Psoas muscle (tissue), 7 donors: ENCODE measurements at regions not wholly inside any gene's neighbourhood (a gene's known extent, or its start where the extent isn't known, plus 50 kb on each side); places are given as distances from the start of the nearest gene placed in this dataset.

ENCODE experiments used
- ATAC-seq, 4 donors: fragments of 200-7000 bp; cut with Tn5 transposase; one replicate each; pipeline ENCODE4 v1.9.1; 2020; ENCODE audit warnings: moderate library complexity in 3 of 4, mild to moderate bottlenecking in 2 of 4
- DNase-seq, 2 donors: peaks; one replicate each; pipeline ENCODE4 v3.0.0-alpha.2; 2020
- H3K27ac ChIP-seq: fragments of 200-600 bp; one replicate; pipeline ENCODE4 v1.8.0; 2022
- H3K27me3 ChIP-seq, 3 donors: fragments of 200-600 bp in 1 of 3; one replicate each; pipeline versions ENCODE4 v1.6.1 to v1.8.0; 2013 to 2022; ENCODE audit warnings: low read length in 2 of 3, mild to moderate bottlenecking in 2 of 3, moderate library complexity in 1 of 3; ENCODE audit not compliant: insufficient read depth in 3 of 3
- H3K36me3 ChIP-seq, 2 donors: fragments of 200-600 bp in 1 of 2; one replicate each; pipeline versions ENCODE4 v1.6.1 to v1.8.0; 2013 to 2022; ENCODE audit warnings: low read depth in 1 of 2, mild to moderate bottlenecking in 1 of 2, moderate library complexity in 1 of 2; ENCODE audit not compliant: insufficient read depth in 1 of 2
- H3K4me1 ChIP-seq: fragments of 200-600 bp; one replicate; pipeline ENCODE4 v1.8.0; 2022
- H3K4me3 ChIP-seq: fragments of 200-600 bp; one replicate; pipeline ENCODE4 v1.8.0; 2022; ENCODE audit warnings: mild to moderate bottlenecking
- H3K9me3 ChIP-seq: fragments of 200-600 bp; one replicate; pipeline ENCODE4 v1.8.0; 2022
- WGBS, 3 donors: extraction: QIAGEN DNeasy Blood & Tissue Kit; methylation state at CpG; one replicate each; pipeline versions ENCODE4 v1.1.6 to v1.1.7; 2013; 5-methylcytosine and 5-hydroxymethylcytosine counted together
- intact Hi-C, 2 donors: fragments of 100-400 bp; cut with DNase I; formaldehyde crosslinking; loops; one replicate each; pipeline versions ENCODE4 v1.11.0 to v1.14.2; 2022
- TF ChIP-seq, protein P1 (sequence below): fragments of 200-600 bp; IDR thresholded peaks from one replicate; pipeline ENCODE4 v1.8.0; 2022; ENCODE audit warnings: antibody characterized with exemption
- donor health status: healthy with polysubstance abuse.
- donor health status: DM: no; HTN: no; CAD: no; lungs with moderate emphysema.
- donor health status: Bipolar disorder and iron deficiency.
- donor health status: healthy.
- donor health status: DM: yes; HTN: yes; CAD: no.
- donor health status: DM: no; HTN: no; CAD: no.
- donor health status: DM: yes; HTN: yes; CAD: no.

DNA sequence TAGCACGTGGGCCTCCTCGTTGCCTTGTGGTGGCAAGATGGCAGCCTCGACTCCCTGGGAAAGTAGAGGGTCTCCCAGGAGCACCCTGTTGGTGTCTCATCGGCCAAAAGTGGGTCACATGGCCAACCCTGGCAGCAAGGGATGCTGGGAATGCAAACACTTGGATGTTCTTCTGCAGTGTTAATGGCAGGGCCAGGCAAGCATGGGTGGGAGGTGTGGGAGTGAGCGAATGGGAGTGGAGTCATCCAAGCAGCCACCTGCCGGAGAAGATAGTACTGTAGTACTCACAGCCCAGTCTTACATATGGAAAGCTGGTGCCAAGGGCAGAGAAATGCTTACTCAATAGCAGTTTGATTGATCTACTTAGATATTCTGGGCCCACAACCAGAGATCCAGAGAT, 122.2 kb downstream of the INHBB start:
- Histone ChIP-seq H3K27me3 (no peaks in the 10 kb centered on the region), H3K4me1 (peaks cover 34% of the 10 kb centered on the region), H3K4me3 (no peak overlapping the region), H3K36me3 (no peaks in the 10 kb centered on the region), H3K9me3 (peaks cover 5% of the 10 kb centered on the region), H3K27ac (no peak overlapping the region)
- TF ChIP-seq, protein P1, sequence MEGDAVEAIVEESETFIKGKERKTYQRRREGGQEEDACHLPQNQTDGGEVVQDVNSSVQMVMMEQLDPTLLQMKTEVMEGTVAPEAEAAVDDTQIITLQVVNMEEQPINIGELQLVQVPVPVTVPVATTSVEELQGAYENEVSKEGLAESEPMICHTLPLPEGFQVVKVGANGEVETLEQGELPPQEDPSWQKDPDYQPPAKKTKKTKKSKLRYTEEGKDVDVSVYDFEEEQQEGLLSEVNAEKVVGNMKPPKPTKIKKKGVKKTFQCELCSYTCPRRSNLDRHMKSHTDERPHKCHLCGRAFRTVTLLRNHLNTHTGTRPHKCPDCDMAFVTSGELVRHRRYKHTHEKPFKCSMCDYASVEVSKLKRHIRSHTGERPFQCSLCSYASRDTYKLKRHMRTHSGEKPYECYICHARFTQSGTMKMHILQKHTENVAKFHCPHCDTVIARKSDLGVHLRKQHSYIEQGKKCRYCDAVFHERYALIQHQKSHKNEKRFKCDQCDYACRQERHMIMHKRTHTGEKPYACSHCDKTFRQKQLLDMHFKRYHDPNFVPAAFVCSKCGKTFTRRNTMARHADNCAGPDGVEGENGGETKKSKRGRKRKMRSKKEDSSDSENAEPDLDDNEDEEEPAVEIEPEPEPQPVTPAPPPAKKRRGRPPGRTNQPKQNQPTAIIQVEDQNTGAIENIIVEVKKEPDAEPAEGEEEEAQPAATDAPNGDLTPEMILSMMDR, result no peak
- ATAC-seq (no peak), DNase-seq (no peak)
- WGBS, 3 donors, result 80 to 89% (median 85%) methylated on average over 6 of the region's 6 CpGs
- intact Hi-C loops, result loop anchor here in 1 of 2 donors (5.0 kb wide), 1 partner anchor 34 kb away; no protein-coding TSS in a partner anchor

DNA sequence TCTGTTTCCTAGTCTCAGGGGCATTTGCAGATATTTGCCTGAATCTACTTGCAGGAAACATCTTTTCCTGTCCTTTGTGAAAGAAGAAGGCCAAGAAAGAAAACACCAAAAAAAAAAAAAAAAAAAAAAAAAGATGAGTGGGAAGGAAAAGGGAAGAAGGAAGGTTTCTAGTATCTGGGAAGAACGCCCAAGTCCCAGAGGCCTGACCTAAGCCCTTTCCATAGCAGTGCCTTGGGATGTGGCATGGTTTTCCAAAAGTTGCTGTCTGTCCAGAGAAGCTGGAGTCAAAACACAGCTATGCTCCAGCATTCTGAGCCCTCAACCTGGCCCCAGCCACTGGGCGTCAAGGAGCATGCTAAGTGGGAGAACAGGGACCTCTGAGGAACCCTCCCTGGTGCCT, 123.5 kb downstream of the INHBB start:
- Histone ChIP-seq H3K4me3 (no peak overlapping the region), H3K27me3 (no peaks in the 10 kb centered on the region), H3K27ac (peak overlapping the region; percentile 81), H3K4me1 (peaks cover 34% of the 10 kb centered on the region), H3K36me3 (no peaks in the 10 kb centered on the region), H3K9me3 (peaks cover 5% of the 10 kb centered on the region)
- TF ChIP-seq, protein P1, result no peak
- ATAC-seq, result peak in 2 of 4 donors; percentile 7 to 14
- intact Hi-C loops, result loop anchor here in 1 of 2 donors (5.0 kb wide), 1 partner anchor 33 kb away; no protein-coding TSS in a partner anchor
- DNase-seq, result peak in 1 of 2 donors; percentile 31
- WGBS, 3 donors, result 42 to 63% (median 48%) methylated on average over 2 of the region's 2 CpGs

DNA sequence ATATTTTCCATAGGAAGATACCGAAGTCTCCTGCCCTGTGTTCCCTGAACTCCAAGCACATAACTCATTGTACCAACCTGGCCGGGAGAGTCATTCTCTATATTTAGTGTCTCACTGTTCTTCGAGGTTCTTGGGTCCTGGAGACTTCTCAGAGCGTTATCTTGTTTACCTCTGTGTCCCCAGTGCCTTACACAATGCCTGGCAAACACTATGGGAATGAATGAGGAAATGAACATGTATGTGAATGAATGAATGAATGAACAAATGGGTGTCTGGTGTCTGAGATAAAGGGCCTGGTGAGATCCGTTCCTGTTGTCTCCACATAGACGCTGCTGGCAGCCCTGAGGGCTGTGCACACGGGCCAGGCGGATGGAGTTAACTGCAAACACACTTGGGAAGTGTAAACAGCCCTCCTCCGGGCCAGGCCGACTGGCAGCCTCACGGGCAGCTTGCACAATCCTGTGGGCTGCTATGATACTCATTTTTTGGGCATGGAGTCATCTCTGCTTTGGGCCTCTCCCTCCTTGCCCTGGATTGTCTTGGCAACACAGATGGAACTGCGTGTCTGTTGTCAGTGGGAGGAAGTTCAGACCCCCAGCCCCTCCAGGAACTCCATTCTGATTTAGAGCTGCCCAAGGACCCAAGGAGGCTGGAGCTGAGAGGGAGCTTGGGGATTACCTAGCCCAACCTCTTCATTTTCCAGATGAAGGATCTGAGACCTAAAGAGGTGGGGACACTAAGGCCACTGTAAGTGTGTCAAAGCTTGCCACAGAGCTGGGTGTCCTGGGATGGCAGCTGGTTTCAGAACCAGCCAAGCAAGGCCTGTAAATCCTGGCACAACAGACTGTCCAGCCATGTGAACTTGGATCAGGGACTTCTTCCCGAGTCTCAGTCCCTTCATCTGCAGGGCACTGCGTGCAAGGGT, 124.4 kb downstream of the INHBB start:
- peak overlapping the region; percentile 81 for H3K27ac ChIP-seq
- ATAC-seq, result peak; percentile 89 to 92 (median 90)
- 13 to 21% (median 19%) methylated on average over 14 of the region's 14 CpGs for WGBS, 3 donors
- intact Hi-C loops, result loop anchor here (5.0 to 10.0 kb wide), 2 partner anchors 64 to 77 kb away; no protein-coding TSS in a partner anchor
- peaks cover 34% of the 10 kb centered on the region for H3K4me1 ChIP-seq
- no peaks in the 10 kb centered on the region for H3K36me3 ChIP-seq
- peaks cover 5% of the 10 kb centered on the region for H3K9me3 ChIP-seq
- H3K27me3 ChIP-seq, result no peaks in the 10 kb centered on the region
- no peak overlapping the region for H3K4me3 ChIP-seq
- TF ChIP-seq, protein P1, result no peak
- DNase-seq, result peak; percentile 85 to 94

DNA sequence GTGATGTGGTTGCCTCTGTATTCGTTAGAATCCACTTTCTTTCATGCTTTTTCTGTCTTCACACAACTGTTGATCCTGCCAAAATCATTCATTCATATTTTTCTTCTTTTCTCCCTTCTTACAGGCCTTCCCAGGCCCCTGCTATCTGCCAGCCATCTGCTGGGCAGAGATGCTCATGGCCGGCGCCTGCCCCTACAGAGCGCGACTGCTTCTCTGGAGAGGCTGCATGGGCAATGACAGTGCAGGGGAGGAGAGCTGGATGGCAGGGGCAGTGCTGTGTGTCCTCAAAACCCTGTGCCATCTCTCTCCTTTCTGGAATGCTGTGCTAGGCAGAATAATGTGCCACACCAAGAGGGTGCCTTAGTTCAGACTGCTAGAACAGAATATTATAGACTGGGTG, 125.2 kb downstream of the INHBB start:
- 47 to 72% (median 48%) methylated on average over 5 of the region's 5 CpGs for WGBS, 3 donors
- peaks cover 34% of the 10 kb centered on the region for H3K4me1 ChIP-seq
- ATAC-seq (no peak), DNase-seq (no peak)
- TF ChIP-seq, protein P1, result no peak
- H3K36me3 ChIP-seq, result no peaks in the 10 kb centered on the region
- intact Hi-C loops, result loop anchor here (5.0 to 10.0 kb wide), 2 partner anchors 64 to 76 kb away; no protein-coding TSS in a partner anchor
- no peaks in the 10 kb centered on the region for H3K27me3 ChIP-seq
- H3K9me3 ChIP-seq, result peaks cover 5% of the 10 kb centered on the region
- peak overlapping the region; percentile 81 for H3K27ac ChIP-seq
- H3K4me3 ChIP-seq, result no peak overlapping the region
